ENCODE measurements at regions not wholly inside any gene's neighbourhood (a gene's known extent, or its start where the extent isn't known, plus 50 kb on each side); places are given as distances from the start of the nearest gene placed in this dataset.

DNA sequence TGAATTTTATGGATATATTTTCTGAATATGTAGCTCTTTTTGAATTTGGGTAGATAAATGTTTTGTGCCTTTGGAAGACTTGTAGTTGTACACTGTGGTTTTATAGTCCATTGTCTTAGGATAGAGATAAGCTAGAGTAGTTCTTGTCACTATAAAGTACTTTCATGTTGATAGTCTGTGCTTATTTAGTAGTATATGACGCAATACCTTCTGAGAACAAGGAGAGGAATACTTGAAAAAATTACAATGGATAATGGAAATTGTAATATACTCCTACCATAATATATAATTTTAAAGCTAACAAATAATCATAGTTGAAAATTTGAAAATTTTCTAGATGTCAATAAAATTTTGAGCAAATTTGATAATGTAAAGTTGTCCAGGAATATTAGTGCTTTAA is 664.0 kb downstream of the TLE4 start:
- DNase-seq (ENCODE audit: low read depth in 2 of 2): no peak

GRCh38 chr9:80233906-80234305 is 662.1 kb downstream of the TLE4 start:
- no peak for DNase-seq (ENCODE audit: low read depth in 2 of 2)

GRCh38 chr9:80233102-80233843 is 661.5 kb downstream of the TLE4 start:
- no peak for DNase-seq (ENCODE audit: low read depth in 2 of 2)

DNA sequence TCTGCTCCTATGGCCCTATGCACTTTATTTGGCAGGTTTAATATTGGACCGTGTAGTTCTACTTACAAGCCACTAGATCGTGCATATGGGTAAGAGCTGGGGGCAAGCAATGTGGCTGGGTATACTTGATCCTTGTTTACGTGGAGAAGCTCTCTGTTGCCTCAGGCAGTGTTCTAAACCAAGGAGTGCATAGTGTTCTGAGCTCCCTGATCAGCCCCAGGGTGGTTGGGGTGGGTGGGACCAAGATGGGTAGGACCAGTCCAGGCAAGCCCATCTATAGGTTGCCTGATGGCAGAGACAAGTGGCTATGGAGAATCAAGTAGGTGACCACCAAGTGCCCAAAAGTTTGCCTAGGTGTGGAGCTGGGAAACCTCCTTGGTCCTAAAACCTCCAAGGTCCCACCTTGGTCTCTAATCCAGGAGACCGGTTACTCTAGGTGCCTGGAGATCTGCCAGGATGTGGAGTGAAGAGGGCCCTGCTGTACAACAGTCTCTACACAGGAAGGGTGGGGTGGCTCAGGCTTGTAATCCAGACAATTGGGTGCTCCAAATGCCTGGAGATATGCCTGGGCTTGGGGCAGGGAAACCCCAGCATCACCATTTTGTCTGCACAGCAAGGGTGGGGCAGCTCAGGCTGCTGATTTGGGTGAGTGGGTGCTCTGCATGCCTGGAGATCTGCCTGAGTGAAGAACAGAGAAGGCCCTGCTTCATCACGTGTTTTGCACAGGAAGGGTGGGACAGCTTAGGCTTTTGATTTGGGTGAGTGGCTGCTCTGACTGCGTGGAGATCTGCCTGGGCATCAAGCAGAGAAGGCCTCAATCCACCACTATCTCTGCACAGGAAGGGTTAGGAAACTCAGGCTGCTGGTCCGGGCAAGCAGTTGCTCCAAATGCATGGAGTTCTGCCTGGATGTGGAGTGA is 659.8 kb downstream of the TLE4 start:
- no peak for DNase-seq (ENCODE audit: low read depth in 2 of 2)

GRCh38 chr9:80223897-80224296 is 652.1 kb downstream of the TLE4 start:
- no peak for DNase-seq (ENCODE audit: low read depth in 2 of 2)

GRCh38 chr9:80222466-80223169 is 650.9 kb downstream of the TLE4 start:
- no peak for DNase-seq (ENCODE audit: low read depth in 2 of 2)

- DNase-seq (ENCODE audit: low read depth in 2 of 2): no peak
These were observed 646.6 kb downstream of the TLE4 start for GRCh38 chr9:80218328-80218727.

- DNase-seq (ENCODE audit: low read depth in 2 of 2): no peak
These were observed 641.8 kb downstream of the TLE4 start for GRCh38 chr9:80213613-80214012.

GRCh38 chr9:80208696-80209095 is 636.9 kb downstream of the TLE4 start:
- no peak for DNase-seq (ENCODE audit: low read depth in 2 of 2)

DNA sequence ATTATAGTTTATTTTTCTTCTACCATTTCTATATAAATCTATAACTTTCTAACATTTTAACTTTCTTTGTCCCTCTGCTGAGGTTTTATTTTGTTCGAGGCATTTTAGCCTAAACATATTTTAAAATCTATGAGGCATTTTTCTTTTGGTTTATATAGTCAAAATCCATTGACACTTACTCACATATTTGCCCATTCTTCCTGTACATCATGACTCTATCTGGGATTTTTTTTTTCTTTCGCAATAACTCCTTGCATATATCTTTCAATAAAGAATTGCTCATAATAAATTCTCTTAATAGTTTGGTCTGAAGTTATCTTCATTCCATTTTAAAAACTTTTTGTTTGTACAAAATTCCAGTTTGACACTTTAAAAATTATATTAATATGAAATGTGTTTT is 632.3 kb downstream of the TLE4 start:
- no peak for DNase-seq (ENCODE audit: low read depth in 2 of 2)

DNA sequence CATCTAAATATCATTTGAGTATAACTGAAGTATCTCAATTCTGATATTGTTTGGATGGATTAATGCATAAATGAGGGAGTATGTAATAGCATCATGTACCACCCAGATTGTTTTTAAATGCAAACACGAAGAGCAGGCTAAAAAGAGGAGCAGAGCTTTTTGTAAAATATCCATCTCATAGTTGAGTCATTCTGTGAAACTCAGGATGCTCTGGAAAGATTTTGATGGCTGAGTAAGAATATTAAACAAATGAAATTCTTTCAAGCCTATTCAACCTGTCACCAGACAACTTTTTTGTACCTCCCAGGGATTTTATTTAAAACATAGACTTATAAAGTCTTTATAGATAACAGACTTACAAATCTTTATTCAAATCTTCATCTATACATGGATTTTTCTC is 625.9 kb downstream of the TLE4 start:
- DNase-seq (ENCODE audit: low read depth in 2 of 2): no peak

DNA sequence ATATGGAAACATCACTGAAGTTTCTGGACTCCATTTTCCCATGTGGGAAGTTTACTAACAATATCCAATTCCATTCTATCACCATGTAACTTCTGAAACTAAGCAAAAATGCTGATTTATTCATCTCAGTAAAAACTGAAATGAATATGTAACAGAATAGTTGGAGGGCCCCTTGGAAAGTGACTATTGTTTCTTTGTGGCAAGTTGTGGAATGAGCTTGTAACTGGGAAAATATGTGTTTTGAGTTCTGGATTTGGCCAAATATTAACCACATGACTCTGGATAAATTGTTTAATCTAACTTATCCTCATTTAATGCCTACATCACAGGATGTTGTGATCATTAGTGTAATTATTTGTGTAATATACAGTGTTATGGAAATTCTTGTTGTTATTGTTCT is 619.3 kb downstream of the TLE4 start:
- no peak for DNase-seq (ENCODE audit: low read depth in 2 of 2)

- DNase-seq (ENCODE audit: low read depth in 2 of 2): no peak
These were observed 616.8 kb downstream of the TLE4 start for GRCh38 chr9:80188579-80188978.

DNA sequence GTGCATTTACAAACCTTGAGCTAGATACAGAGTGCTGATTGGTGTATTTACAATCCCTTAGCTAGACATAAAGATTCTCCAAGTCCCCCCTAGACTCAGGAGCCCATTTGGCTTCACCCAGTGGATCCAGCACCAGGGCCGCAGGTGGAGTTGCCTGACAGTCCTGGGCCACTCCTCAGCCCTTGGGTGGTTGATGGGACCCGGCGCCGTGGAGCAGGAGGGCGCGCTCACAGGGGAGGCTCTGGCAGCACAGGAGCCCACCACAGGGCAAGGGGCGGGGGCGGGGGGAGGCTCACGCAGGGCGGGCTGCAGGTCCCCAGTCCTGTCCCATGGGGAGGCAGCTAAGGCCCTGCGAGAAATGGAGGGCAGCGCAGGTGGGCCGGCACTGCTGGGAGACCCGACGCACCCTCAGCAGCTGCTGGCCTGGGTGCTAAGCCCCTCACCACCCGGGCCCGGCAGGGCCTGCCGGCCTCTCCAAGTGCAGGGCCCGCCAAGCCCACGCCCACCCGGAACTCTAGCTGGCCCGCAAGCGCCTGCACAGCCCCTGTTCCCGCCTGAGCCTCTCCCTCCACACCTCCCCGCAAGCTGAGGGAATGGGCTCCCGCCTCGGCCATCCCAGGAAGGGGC is 613.5 kb downstream of the TLE4 start:
- DNase-seq (ENCODE audit: low read depth in 2 of 2): no peak

GRCh38 chr9:80177949-80178480 is 606.2 kb downstream of the TLE4 start:
- no peak for DNase-seq (ENCODE audit: low read depth in 2 of 2)

DNA sequence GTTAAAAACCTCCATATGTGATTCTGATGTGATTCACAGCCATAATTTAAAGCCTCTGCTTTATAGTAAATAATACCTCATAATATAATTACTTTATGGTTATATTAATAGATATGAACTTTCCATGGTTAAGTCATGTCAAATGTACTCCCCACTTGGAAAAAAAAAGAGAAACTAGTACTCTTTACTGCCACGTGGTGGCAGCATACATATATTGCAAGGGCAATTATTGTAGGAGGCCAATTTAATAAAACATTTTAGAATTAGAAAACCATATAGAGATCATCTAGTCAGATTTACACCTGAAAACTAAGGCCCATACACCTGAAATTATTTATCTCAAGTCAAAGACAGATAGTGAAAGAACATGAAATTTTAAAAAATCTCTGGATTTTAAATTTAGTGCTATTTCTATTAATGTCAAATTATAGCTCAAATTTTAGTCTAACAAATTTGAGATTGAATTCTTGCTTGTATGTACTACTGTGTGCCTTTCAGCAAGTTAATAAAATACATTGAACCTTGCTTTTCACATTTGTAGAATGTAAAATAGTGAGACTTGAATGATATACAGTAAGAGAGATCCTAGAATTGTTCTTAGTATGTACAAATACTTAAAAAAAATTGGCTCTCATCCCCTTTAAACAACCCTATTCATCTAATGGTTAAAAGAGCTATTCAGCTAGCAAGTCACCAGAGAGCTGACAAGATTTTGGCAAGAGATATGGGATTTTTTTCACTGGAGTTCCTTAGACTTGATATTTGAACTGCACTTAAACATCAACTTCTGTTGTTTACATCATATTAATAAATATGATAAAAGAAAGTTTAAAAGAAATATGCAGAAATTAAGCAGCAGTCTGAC is 603.8 kb downstream of the TLE4 start:
- no peak for DNase-seq (ENCODE audit: low read depth in 2 of 2)

- DNase-seq (ENCODE audit: low read depth in 2 of 2): no peak
These were observed 592.1 kb downstream of the TLE4 start for GRCh38 chr9:80163889-80164288.

DNA sequence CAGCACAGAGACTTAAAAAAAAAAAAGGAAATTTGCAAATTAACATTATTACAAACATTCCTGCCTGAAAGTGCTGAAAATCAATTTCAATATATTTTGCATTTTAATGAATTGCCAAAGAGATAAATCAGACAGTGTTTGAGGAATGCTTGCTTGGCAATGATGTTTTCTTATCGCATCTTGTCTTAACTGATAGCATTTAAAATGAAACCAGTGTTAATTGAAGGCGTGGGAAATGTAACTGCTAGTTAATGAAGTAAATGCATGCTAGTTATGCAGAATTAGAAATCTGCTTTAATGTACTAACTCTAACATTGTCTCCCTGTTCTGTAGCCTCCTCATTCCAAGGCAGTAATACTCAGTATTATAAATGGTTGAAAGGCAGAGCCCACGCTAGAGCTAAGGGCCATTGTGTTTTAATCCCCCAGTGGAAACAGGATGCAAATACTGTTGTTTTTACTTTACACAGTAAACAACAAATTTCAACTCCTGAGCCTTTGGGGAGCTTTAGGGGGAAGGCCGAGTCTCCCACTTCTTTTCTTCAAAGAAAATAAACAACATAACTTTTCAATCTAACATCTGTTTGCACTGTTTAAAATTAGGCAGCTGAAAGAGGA is 586.9 kb downstream of the TLE4 start:
- DNase-seq (ENCODE audit: low read depth in 2 of 2): no peak

- no peak for DNase-seq (ENCODE audit: low read depth in 2 of 2)
These were observed 586.4 kb downstream of the TLE4 start for GRCh38 chr9:80158131-80158530.

- no peak for DNase-seq (ENCODE audit: low read depth in 2 of 2)
These were observed 585.8 kb downstream of the TLE4 start for GRCh38 chr9:80157561-80157983.
